ENCODE measurements at regions not wholly inside any gene's neighbourhood (a gene's known extent, or its start where the extent isn't known, plus 50 kb on each side); places are given as distances from the start of the nearest gene placed in this dataset.

DNA sequence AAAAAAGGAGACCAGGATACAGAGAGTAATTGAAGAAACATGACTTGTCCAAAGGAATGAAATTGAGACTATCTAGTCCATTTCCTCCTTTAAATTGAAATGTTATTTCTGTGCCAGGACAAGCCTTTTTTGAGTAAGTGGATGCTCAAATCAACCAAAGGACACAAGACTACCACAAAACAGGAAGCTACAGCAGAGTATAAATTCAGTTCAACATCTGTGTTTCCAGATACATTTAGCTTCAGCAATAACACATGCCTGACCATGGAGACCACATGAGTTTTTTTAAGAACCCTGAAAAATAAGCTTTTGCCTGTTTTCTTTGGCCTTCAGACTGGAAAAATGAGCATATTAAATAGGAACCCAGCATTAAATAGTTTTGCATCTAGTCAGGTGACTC is 707.5 kb downstream of the ZWINT start:
- TF ChIP-seq TOX (CRISPR knock-in tag; IDR thresholded peaks at IDR 0.05; ENCODE audit: borderline replicate concordance) = no peak
- no peak for TF ChIP-seq RARB (CRISPR knock-in tag; IDR thresholded peaks at IDR 0.05)
- no peak for TF ChIP-seq BACH2 (CRISPR knock-in tag; IDR thresholded peaks at IDR 0.05; ENCODE audit: borderline replicate concordance)
- TF ChIP-seq, protein P1, sequence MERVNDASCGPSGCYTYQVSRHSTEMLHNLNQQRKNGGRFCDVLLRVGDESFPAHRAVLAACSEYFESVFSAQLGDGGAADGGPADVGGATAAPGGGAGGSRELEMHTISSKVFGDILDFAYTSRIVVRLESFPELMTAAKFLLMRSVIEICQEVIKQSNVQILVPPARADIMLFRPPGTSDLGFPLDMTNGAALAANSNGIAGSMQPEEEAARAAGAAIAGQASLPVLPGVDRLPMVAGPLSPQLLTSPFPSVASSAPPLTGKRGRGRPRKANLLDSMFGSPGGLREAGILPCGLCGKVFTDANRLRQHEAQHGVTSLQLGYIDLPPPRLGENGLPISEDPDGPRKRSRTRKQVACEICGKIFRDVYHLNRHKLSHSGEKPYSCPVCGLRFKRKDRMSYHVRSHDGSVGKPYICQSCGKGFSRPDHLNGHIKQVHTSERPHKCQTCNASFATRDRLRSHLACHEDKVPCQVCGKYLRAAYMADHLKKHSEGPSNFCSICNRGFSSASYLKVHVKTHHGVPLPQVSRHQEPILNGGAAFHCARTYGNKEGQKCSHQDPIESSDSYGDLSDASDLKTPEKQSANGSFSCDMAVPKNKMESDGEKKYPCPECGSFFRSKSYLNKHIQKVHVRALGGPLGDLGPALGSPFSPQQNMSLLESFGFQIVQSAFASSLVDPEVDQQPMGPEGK (CRISPR knock-in tag; IDR thresholded peaks at IDR 0.05; ENCODE audit: borderline replicate concordance) = no peak
- TF ChIP-seq PPARA (CRISPR knock-in tag; IDR thresholded peaks at IDR 0.05; ENCODE audit: borderline replicate concordance) = no peak
- no peak for TF ChIP-seq GLIS3 (CRISPR knock-in tag; IDR thresholded peaks at IDR 0.05)
- TF ChIP-seq ZNF70 (CRISPR knock-in tag; IDR thresholded peaks at IDR 0.05) = no peak
- no peak for TF ChIP-seq ZFP3 (CRISPR knock-in tag; IDR thresholded peaks at IDR 0.05)
- TF ChIP-seq ARNTL (CRISPR knock-in tag; IDR thresholded peaks at IDR 0.05; ENCODE audit: borderline replicate concordance, low read depth) = no peak
- no peak for TF ChIP-seq TCF4 (CRISPR knock-in tag; IDR thresholded peaks at IDR 0.05; ENCODE audit: borderline replicate concordance)
- no peak for TF ChIP-seq ZFP30 (CRISPR knock-in tag; IDR thresholded peaks at IDR 0.05)
- TF ChIP-seq SNAI2 (CRISPR knock-in tag; IDR thresholded peaks at IDR 0.05) = no peak
- TF ChIP-seq, protein P2, sequence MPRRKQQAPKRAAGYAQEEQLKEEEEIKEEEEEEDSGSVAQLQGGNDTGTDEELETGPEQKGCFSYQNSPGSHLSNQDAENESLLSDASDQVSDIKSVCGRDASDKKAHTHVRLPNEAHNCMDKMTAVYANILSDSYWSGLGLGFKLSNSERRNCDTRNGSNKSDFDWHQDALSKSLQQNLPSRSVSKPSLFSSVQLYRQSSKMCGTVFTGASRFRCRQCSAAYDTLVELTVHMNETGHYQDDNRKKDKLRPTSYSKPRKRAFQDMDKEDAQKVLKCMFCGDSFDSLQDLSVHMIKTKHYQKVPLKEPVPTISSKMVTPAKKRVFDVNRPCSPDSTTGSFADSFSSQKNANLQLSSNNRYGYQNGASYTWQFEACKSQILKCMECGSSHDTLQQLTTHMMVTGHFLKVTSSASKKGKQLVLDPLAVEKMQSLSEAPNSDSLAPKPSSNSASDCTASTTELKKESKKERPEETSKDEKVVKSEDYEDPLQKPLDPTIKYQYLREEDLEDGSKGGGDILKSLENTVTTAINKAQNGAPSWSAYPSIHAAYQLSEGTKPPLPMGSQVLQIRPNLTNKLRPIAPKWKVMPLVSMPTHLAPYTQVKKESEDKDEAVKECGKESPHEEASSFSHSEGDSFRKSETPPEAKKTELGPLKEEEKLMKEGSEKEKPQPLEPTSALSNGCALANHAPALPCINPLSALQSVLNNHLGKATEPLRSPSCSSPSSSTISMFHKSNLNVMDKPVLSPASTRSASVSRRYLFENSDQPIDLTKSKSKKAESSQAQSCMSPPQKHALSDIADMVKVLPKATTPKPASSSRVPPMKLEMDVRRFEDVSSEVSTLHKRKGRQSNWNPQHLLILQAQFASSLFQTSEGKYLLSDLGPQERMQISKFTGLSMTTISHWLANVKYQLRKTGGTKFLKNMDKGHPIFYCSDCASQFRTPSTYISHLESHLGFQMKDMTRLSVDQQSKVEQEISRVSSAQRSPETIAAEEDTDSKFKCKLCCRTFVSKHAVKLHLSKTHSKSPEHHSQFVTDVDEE (CRISPR knock-in tag; IDR thresholded peaks at IDR 0.05) = no peak
- TF ChIP-seq ZNF8 (CRISPR knock-in tag; IDR thresholded peaks at IDR 0.05) = no peak
- TF ChIP-seq, protein P3, sequence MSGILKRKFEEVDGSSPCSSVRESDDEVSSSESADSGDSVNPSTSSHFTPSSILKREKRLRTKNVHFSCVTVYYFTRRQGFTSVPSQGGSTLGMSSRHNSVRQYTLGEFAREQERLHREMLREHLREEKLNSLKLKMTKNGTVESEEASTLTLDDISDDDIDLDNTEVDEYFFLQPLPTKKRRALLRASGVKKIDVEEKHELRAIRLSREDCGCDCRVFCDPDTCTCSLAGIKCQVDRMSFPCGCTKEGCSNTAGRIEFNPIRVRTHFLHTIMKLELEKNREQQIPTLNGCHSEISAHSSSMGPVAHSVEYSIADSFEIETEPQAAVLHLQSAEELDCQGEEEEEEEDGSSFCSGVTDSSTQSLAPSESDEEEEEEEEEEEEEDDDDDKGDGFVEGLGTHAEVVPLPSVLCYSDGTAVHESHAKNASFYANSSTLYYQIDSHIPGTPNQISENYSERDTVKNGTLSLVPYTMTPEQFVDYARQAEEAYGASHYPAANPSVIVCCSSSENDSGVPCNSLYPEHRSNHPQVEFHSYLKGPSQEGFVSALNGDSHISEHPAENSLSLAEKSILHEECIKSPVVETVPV (CRISPR knock-in tag; IDR thresholded peaks at IDR 0.05) = no peak
- TF ChIP-seq CSDC2 (CRISPR knock-in tag; IDR thresholded peaks at IDR 0.05) = no peak

DNA sequence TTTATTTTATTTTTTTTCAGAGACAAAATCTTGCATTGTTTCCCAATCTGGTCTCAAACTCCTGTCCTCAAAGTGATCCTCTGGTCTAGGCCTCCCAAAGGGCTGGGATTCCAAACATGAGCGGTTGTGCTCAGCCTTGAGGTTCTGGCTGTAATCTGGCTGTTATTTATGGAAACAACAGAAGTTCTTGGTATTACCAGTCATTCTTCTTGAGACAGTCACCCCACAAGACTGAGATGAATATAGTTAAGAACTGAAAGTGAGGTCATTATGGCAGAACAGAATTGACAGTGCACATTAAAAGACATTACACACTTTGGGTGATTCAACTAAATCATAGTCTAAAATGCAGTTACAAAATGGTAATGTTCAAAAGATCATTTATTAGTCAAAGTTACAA is 719.5 kb downstream of the ZWINT start:
- TF ChIP-seq, protein P4, sequence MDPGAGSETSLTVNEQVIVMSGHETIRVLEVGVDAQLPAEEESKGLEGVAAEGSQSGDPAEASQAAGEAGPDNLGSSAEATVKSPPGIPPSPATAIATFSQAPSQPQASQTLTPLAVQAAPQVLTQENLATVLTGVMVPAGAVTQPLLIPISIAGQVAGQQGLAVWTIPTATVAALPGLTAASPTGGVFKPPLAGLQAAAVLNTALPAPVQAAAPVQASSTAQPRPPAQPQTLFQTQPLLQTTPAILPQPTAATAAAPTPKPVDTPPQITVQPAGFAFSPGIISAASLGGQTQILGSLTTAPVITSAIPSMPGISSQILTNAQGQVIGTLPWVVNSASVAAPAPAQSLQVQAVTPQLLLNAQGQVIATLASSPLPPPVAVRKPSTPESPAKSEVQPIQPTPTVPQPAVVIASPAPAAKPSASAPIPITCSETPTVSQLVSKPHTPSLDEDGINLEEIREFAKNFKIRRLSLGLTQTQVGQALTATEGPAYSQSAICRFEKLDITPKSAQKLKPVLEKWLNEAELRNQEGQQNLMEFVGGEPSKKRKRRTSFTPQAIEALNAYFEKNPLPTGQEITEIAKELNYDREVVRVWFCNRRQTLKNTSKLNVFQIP (CRISPR knock-in tag; IDR thresholded peaks at IDR 0.05; ENCODE audit: borderline replicate concordance, low read depth) = no peak
- TF ChIP-seq TOX (CRISPR knock-in tag; IDR thresholded peaks at IDR 0.05; ENCODE audit: borderline replicate concordance) = no peak
- no peak for ATAC-seq

More for the DNA sequence above, 707.5 kb downstream of the ZWINT start:
- ATAC-seq = no peak

DNA sequence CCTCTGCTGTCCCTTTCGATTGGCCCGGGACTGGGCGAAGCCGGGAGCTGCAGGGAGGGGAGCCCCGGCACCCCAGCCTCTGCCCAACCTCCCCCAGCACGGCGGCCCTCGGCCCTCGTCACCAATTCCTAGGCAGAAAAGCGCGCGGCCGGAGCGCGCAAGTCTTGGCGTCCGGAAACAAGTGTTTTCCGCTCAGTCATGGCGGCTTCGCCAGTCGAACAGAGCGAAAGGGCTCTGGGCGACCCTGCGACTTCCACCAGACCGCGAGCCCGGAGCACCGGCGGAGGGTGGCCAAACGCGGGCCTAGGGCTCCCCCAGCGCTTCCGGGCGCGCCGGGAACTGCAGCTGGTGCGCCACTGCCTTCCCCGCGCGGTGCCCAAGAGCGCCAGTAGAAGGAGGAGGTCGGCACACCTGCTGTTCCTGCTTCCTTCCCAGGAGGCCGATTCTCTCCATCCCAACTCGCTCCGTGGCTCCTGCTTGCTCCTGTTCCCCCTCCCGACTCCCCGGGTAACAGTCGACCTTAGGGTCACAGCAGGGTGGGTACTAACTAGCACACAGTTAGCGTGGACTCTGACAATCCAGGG is 729.9 kb downstream of the ZWINT start:
- no peak for TF ChIP-seq ZFP3 (CRISPR knock-in tag; IDR thresholded peaks at IDR 0.05)
- TF ChIP-seq, protein P2 (CRISPR knock-in tag; IDR thresholded peaks at IDR 0.05) = 0 out of 2 replicates have a peak, but pooled peaks have one; percentile 30
- TF ChIP-seq ISL1 (CRISPR knock-in tag; IDR thresholded peaks at IDR 0.05) = no peak
- 0 out of 2 replicates have a peak, but pooled peaks have one; percentile 42 for TF ChIP-seq SNAI2 (CRISPR knock-in tag; IDR thresholded peaks at IDR 0.05)
- TF ChIP-seq ZFP30 (CRISPR knock-in tag; IDR thresholded peaks at IDR 0.05) = no peak
- peak; percentile 85 for ATAC-seq
